Endothelial cell of umbilical vein (primary cell): ENCODE measurements at regions not wholly inside any gene's neighbourhood (a gene's known extent, or its start where the extent isn't known, plus 50 kb on each side); places are given as distances from the start of the nearest gene placed in this dataset.

Experiments used
- BruUV-seq: library from RNA; stranded (reverse); fragments of 400-500 nt; replicated peaks from 2 replicates; lab custom pipeline; 2021; lab: Mats Ljungman, UMichigan
- CTCF ChIA-PET: fragments of 300-600, 350-600 bp; sonication (Branson Sonifier 250); formaldehyde crosslinking; loops from one replicate; lab custom pipeline; 2021; ENCODE audit warnings: antibody characterized with exemption, inconsistent platforms; lab: Charles Lee
- POLR2A ChIA-PET: fragments of 300-600, 350-600 bp; sonication (Branson Sonifier 250); formaldehyde crosslinking; loops from one replicate; lab custom pipeline; 2021; ENCODE audit warnings: antibody characterized with exemption, inconsistent platforms; lab: Charles Lee
- DNase-seq: peaks from one replicate; pipeline ENCODE4 v3.0.0-alpha.2; 2011; ENCODE audit warnings: low read depth, low spot score
- FAIRE-seq: peaks from 2 replicates; lab custom pipeline; 2011; peaks lifted over from hg19 to GRCh38; lab: Jason Lieb, UNC
- H2AFZ ChIP-seq: 2 replicates; pipeline ENCODE4 v1.6.0; 2012; ENCODE audit warnings: low read depth, low read length, control low read depth, inconsistent platforms
- H3K27ac ChIP-seq: 2 replicates; pipeline ENCODE4 v1.5.1; 2011; ENCODE audit warnings: low read depth, mild to moderate bottlenecking, control low read depth, low read length, moderate library complexity; ENCODE audit not compliant: insufficient read depth
- H3K27me3 ChIP-seq, 2 experiments: 2 replicates each; pipeline versions ENCODE4 v1.6.0 to v1.6.1; 2011; ENCODE audit warnings: low read length in 2 of 2, mixed read lengths in 1 of 2; ENCODE audit not compliant: control insufficient read depth in 2 of 2, insufficient read depth in 2 of 2
- H3K36me3 ChIP-seq, 2 experiments: 2 replicates in 1 of 2; 3 replicates in 1 of 2; pipeline ENCODE4 v1.5.1; 2011; ENCODE audit warnings: low read length in 2 of 2, mild to moderate bottlenecking in 1 of 2, moderate library complexity in 1 of 2; ENCODE audit not compliant: control insufficient read depth in 2 of 2, insufficient read depth in 2 of 2; ENCODE audit errors: extremely low read depth in 1 of 2
- H3K4me1 ChIP-seq: 3 replicates; pipeline ENCODE4 v1.5.1; 2011; ENCODE audit warnings: mild to moderate bottlenecking, low read length; ENCODE audit not compliant: control insufficient read depth, insufficient read depth; ENCODE audit errors: extremely low read depth
- H3K4me2 ChIP-seq: 2 replicates; pipeline ENCODE4 v1.6.1; 2011; ENCODE audit warnings: low read length, control low read depth, mixed read lengths; ENCODE audit not compliant: insufficient read depth
- H3K4me3 ChIP-seq, 3 experiments: fragments of 200-600 bp in 1 of 3; sonication (generic), shearing (Covaris generic) in 1 of 3; replicated peaks in 1 of 3; 2 replicates each; pipeline ENCODE4 v1.5.1; 2011 to 2016; ENCODE audit warnings: control low read depth in 3 of 3, low read length in 3 of 3, mild to moderate bottlenecking in 2 of 3, inconsistent platforms in 1 of 3, low read depth in 1 of 3, moderate library complexity in 1 of 3; ENCODE audit not compliant: insufficient read depth in 1 of 3
- H3K79me2 ChIP-seq: 2 replicates; pipeline ENCODE4 v1.6.0; 2012; ENCODE audit warnings: low read length, inconsistent platforms; ENCODE audit not compliant: control insufficient read depth, insufficient read depth
- H3K9ac ChIP-seq: replicated peaks from 2 replicates; pipeline ENCODE3; 2011; ENCODE audit warnings: low read length, control low read depth; ENCODE audit not compliant: insufficient read depth; ENCODE audit errors: extremely low read depth
- H3K9me1 ChIP-seq: replicated peaks from 3 replicates; pipeline ENCODE4 v1.6.0; 2011; ENCODE audit warnings: mild to moderate bottlenecking, low read length; ENCODE audit not compliant: control insufficient read depth, insufficient read depth; ENCODE audit errors: extremely low read depth
- H3K9me3 ChIP-seq: replicated peaks from 2 replicates; pipeline ENCODE4 v1.5.1; 2012; ENCODE audit warnings: low read length, inconsistent platforms; ENCODE audit not compliant: control insufficient read depth, insufficient read depth
- H4K20me1 ChIP-seq: replicated peaks from 2 replicates; pipeline ENCODE3; 2011; ENCODE audit warnings: mild to moderate bottlenecking, low read length; ENCODE audit not compliant: control insufficient read depth, insufficient read depth; ENCODE audit errors: extremely low read depth
- CTCF ChIP-seq, 2 donors: IDR thresholded peaks; 1 replicate in 1 of 2; 2 replicates in 1 of 2; pipeline ENCODE4 v1.5.1; 2011; ENCODE audit warnings: low read length in 2 of 2, mild to moderate bottlenecking in 2 of 2, moderate library complexity in 2 of 2, control low read depth in 1 of 2, inconsistent platforms in 1 of 2, low read depth in 1 of 2; ENCODE audit not compliant: insufficient read depth in 1 of 2; ENCODE audit errors: extremely low read depth in 1 of 2
- EZH2 ChIP-seq: IDR thresholded peaks from 2 replicates; pipeline ENCODE4 v1.6.1; 2012; ENCODE audit warnings: borderline replicate concordance, low read depth, mild to moderate bottlenecking, moderate library complexity, low read length, inconsistent platforms; ENCODE audit not compliant: severe bottlenecking
- FOS ChIP-seq: IDR thresholded peaks from 2 replicates; pipeline ENCODE4 v1.6.1; 2011; ENCODE audit warnings: mild to moderate bottlenecking, low read length, moderate library complexity, borderline replicate concordance; ENCODE audit not compliant: insufficient read depth
- GATA2 ChIP-seq: IDR thresholded peaks from 2 replicates; pipeline ENCODE4 v1.7.0; 2011; ENCODE audit warnings: low read depth, mild to moderate bottlenecking, moderate library complexity, mixed read lengths, low read length; ENCODE audit not compliant: insufficient read length, insufficient read depth
- JUN ChIP-seq: IDR thresholded peaks from 2 replicates; pipeline ENCODE4 v1.6.1; 2011; ENCODE audit warnings: borderline replicate concordance, low read depth; ENCODE audit not compliant: insufficient read length, insufficient read depth
- MAX ChIP-seq: IDR thresholded peaks from 2 replicates; pipeline ENCODE4 v1.6.1; 2011; ENCODE audit not compliant: insufficient read depth, insufficient read length
- MYC ChIP-seq: IDR thresholded peaks from one replicate; pipeline ENCODE4 v1.6.1; 2011; ENCODE audit warnings: mild to moderate bottlenecking, low read depth, low read length
- POLR2A ChIP-seq: IDR thresholded peaks from 2 replicates; pipeline ENCODE4 v1.6.1; 2012; ENCODE audit warnings: low read depth, mild to moderate bottlenecking, control low read depth, low read length
- POLR2AphosphoS5 ChIP-seq: IDR thresholded peaks from 2 replicates; pipeline ENCODE4 v1.6.1; 2012; ENCODE audit warnings: low read depth, mild to moderate bottlenecking, control low read depth, low read length, moderate library complexity; ENCODE audit not compliant: insufficient read depth
- dilution Hi-C: fragments of 300-500 bp; cut with MboI; formaldehyde crosslinking; loops from one replicate; pipeline ENCODE4 v1.15.0; 2019; ENCODE audit warnings: low sequenced_read_pairs; ENCODE audit not compliant: extremely low pct_ligation_motif_present
- intact Hi-C: fragments of 100-400 bp; cut with micrococcal nuclease; formaldehyde crosslinking; loops from one replicate; pipeline ENCODE4 v1.10.0; 2022

GRCh38 chr4:152098365-152099060 is 337.7 kb upstream of the GATB start:
- ChIA-PET POLR2A (no interaction called here), CTCF (interaction anchor here (1.4 kb wide), 1 partner anchor 287 kb away, joined by 4 read pairs; no protein-coding TSS in a partner anchor)
- H3K9me3 ChIP-seq: no peaks in the 10 kb centered on the region
- H3K4me2 ChIP-seq: no peak overlapping the region
- peaks cover 13% of the 10 kb centered on the region for H3K4me1 ChIP-seq
- H3K9me1 ChIP-seq: no peaks in the 10 kb centered on the region
- TF ChIP-seq JUN (no peak), MYC (no peak), POLR2AphosphoS5 (no peak), GATA2 (no peak), MAX (no peak), FOS (no peak), EZH2 (no peak), CTCF (IDR thresholded peaks at IDR 0.05; ENCODE audit: extremely low read depth in 1 of 2, insufficient read depth in 1 of 2, low read depth in 1 of 2, low read length in 2 of 2) (no peak), POLR2A (no peak)
- no peak overlapping the region for H3K9ac ChIP-seq
- intact Hi-C loops: no loop called here
- H3K27me3 ChIP-seq: peaks cover 0 to 2% of the 10 kb centered on the region in 2 experiments
- dilution Hi-C loops: no loop called here
- no peaks in the 10 kb centered on the region for H4K20me1 ChIP-seq
- H3K79me2 ChIP-seq: no peaks in the 10 kb centered on the region
- no peak overlapping the region for H3K4me3 ChIP-seq
- H3K27ac ChIP-seq: no peak overlapping the region
- BruUV-seq: no TSS peak
- FAIRE-seq (no peak), DNase-seq (no peak)
- H2AFZ ChIP-seq: no peak overlapping the region
- no peaks in the 10 kb centered on the region for H3K36me3 ChIP-seq
